H1 (cell line): ENCODE measurements at regions not wholly inside any gene's neighbourhood (a gene's known extent, or its start where the extent isn't known, plus 50 kb on each side); places are given as distances from the start of the nearest gene placed in this dataset.

Experiments
- ATF3 ChIP-seq: IDR thresholded peaks from 2 replicates; pipeline ENCODE4 v1.6.1; 2011; ENCODE audit warnings: low read depth, mild to moderate bottlenecking, low read length; ENCODE audit not compliant: insufficient read depth
- CEBPB ChIP-seq: IDR thresholded peaks from 2 replicates; pipeline ENCODE4 v1.6.1; 2012; ENCODE audit warnings: low read depth, low read length
- CTBP2 ChIP-seq: IDR thresholded peaks from 2 replicates; pipeline ENCODE4 v1.7.0; 2011; ENCODE audit warnings: borderline replicate concordance, mild to moderate bottlenecking, moderate library complexity, mixed read lengths, low read length; ENCODE audit not compliant: insufficient read depth, insufficient read length
- HDAC2 ChIP-seq, 2 experiments: fragments of 300-600 bp in 1 of 2; sonication (generic) in 1 of 2; IDR thresholded peaks; 2 replicates each; pipeline ENCODE4 v1.6.1; 2011 to 2012; ENCODE audit warnings: low read depth in 2 of 2, low read length in 2 of 2, mild to moderate bottlenecking in 2 of 2, moderate library complexity in 2 of 2, borderline replicate concordance in 1 of 2, inconsistent platforms in 1 of 2

GRCh38 chr12:4847713-4848112, 62.0 kb upstream of the KCNA1 start (continued):
- TF ChIP-seq CTBP2 (no peak), CEBPB (no peak), ATF3 (no peak), HDAC2 (IDR thresholded peaks at IDR 0.05; ENCODE audit: borderline replicate concordance in 1 of 2, low read depth in 2 of 2, low read length in 2 of 2) (no peak)
